PC-3 (cell line): ENCODE measurements at regions not wholly inside any gene's neighbourhood (a gene's known extent, or its start where the extent isn't known, plus 50 kb on each side); places are given as distances from the start of the nearest gene placed in this dataset.

Source experiments
- CTCF ChIP-seq: fragments of 300-600 bp; sonication (generic); conservative IDR thresholded peaks from 2 replicates; pipeline ENCODE4 v1.5.1; 2017; ENCODE audit warnings: antibody characterized with exemption, low read depth, mild to moderate bottlenecking, low read length
- EZH2 ChIP-seq: fragments of 300-600 bp; sonication (generic); IDR thresholded peaks from one replicate; pipeline ENCODE4 v1.6.1; 2017; ENCODE audit warnings: antibody characterized with exemption, mild to moderate bottlenecking, low read length; ENCODE audit not compliant: unreplicated experiment
- EZH2phosphoT487 ChIP-seq: fragments of 300-600 bp; sonication (generic); IDR thresholded peaks from 2 replicates; pipeline ENCODE4 v1.6.1; 2018; ENCODE audit warnings: mild to moderate bottlenecking, antibody characterized with exemption, low read length, borderline replicate concordance

- TF ChIP-seq CTCF (no peak), EZH2phosphoT487 (no peak), EZH2 (no peak)
Measured at GRCh38 chr1:195704028-195704427, 904.2 kb downstream of the KCNT2 start.
